Gastrocnemius medialis (tissue), 4 donors: ENCODE measurements at regions not wholly inside any gene's neighbourhood (a gene's known extent, or its start where the extent isn't known, plus 50 kb on each side); places are given as distances from the start of the nearest gene placed in this dataset.

Source experiments
- CTCF ChIP-seq, 5 experiments: fragments of 450-650 bp in 3 of 5; fragments of 200-600 bp in 2 of 5; sonication (generic) in 2 of 5; IDR thresholded peaks in 4 of 5; conservative IDR thresholded peaks in 1 of 5; 1 replicate in 4 of 5; 2 replicates in 1 of 5; pipeline ENCODE4 v1.5.1; 2016 to 2019; ENCODE audit warnings: antibody characterized with exemption in 5 of 5, mild to moderate bottlenecking in 3 of 5, moderate library complexity in 3 of 5
- POLR2A ChIP-seq, 2 donors: fragments of 450-650 bp; IDR thresholded peaks; one replicate each; pipeline ENCODE4 v1.6.1; 2017; ENCODE audit warnings: antibody characterized with exemption in 2 of 2, mild to moderate bottlenecking in 2 of 2, moderate library complexity in 2 of 2

GRCh38 chr6:114467931-114468330 is 125.1 kb upstream of the HS3ST5 start:
- TF ChIP-seq CTCF (IDR thresholded peaks at IDR 0.05 in 4 of 5, conservative IDR thresholded peaks at IDR 0.05 in 1 of 5) (no peak), POLR2A (IDR thresholded peaks at IDR 0.05) (no peak)
